HG02885 (cell line): ENCODE measurements at regions not wholly inside any gene's neighbourhood (a gene's known extent, or its start where the extent isn't known, plus 50 kb on each side); places are given as distances from the start of the nearest gene placed in this dataset.

ENCODE experiments used
- ATAC-seq: cut with Tn5 transposase; IDR thresholded peaks from one replicate; pipeline ENCODE4 v1.9.1; 2021; ENCODE audit warnings: mild to moderate bottlenecking; ENCODE audit not compliant: unreplicated experiment, poor library complexity

GRCh38 chr11:103530257-103530656, 421.0 kb downstream of the DYNC2H1 start:
- no peak for ATAC-seq

GRCh38 chr11:103532133-103532788, 423.0 kb downstream of the DYNC2H1 start:
- ATAC-seq, result no peak

GRCh38 chr11:103534191-103534590, 425.0 kb downstream of the DYNC2H1 start:
- no peak for ATAC-seq

GRCh38 chr11:103534959-103535358, 425.7 kb downstream of the DYNC2H1 start:
- ATAC-seq, result no peak

GRCh38 chr11:103536335-103536722, 427.1 kb downstream of the DYNC2H1 start:
- ATAC-seq, result no peak

- ATAC-seq, result peak; percentile 50
These were observed 428.8 kb downstream of the DYNC2H1 start for GRCh38 chr11:103537904-103538502.

GRCh38 chr11:103539166-103539565, 429.9 kb downstream of the DYNC2H1 start:
- ATAC-seq, result no peak

- ATAC-seq, result no peak
These were observed 432.1 kb downstream of the DYNC2H1 start for GRCh38 chr11:103541186-103541795.

- no peak for ATAC-seq
These were observed 433.6 kb downstream of the DYNC2H1 start for GRCh38 chr11:103542851-103543250.

GRCh38 chr11:103543456-103543855, 434.2 kb downstream of the DYNC2H1 start:
- no peak for ATAC-seq

GRCh38 chr11:103544874-103545273, 435.6 kb downstream of the DYNC2H1 start:
- ATAC-seq, result no peak

GRCh38 chr11:103545551-103545950, 436.3 kb downstream of the DYNC2H1 start:
- ATAC-seq, result no peak

- no peak for ATAC-seq
These were observed 437.0 kb downstream of the DYNC2H1 start for GRCh38 chr11:103546236-103546635.

GRCh38 chr11:103547024-103547423, 437.8 kb downstream of the DYNC2H1 start:
- no peak for ATAC-seq

GRCh38 chr11:103547691-103548090, 438.5 kb downstream of the DYNC2H1 start:
- no peak for ATAC-seq

GRCh38 chr11:103548838-103549237, 439.6 kb downstream of the DYNC2H1 start:
- no peak for ATAC-seq

GRCh38 chr11:103550811-103551210, 441.6 kb downstream of the DYNC2H1 start:
- ATAC-seq, result no peak

- no peak for ATAC-seq
These were observed 442.9 kb downstream of the DYNC2H1 start for GRCh38 chr11:103552086-103552485.

- no peak for ATAC-seq
These were observed 446.9 kb downstream of the DYNC2H1 start for GRCh38 chr11:103556171-103556570.

GRCh38 chr11:103566116-103566515, 456.9 kb downstream of the DYNC2H1 start:
- ATAC-seq, result no peak

- ATAC-seq, result no peak
These were observed 454.7 kb upstream of the DDI1 start for GRCh38 chr11:103581760-103582159.
